Fibroblast of lung (primary cell): ENCODE measurements at regions not wholly inside any gene's neighbourhood (a gene's known extent, or its start where the extent isn't known, plus 50 kb on each side); places are given as distances from the start of the nearest gene placed in this dataset.

Source experiments
- DNase-seq, 2 donors: peaks; one replicate each; pipeline versions ENCODE4 v3.0.0 to v3.0.0-alpha.2; 2010; ENCODE audit warnings: low read depth in 2 of 2
- H2AFZ ChIP-seq: 2 replicates; pipeline ENCODE4 v1.5.1; 2012; ENCODE audit warnings: low read length, control low read depth, inconsistent platforms
- H3K27ac ChIP-seq: 2 replicates; pipeline ENCODE4 v1.5.1; 2011; ENCODE audit warnings: low read length, control low read depth; ENCODE audit not compliant: insufficient read depth
- H3K27me3 ChIP-seq: 2 replicates; pipeline ENCODE4 v1.5.1; 2011; ENCODE audit warnings: mild to moderate bottlenecking, low read length; ENCODE audit not compliant: control insufficient read depth, insufficient read depth
- H3K36me3 ChIP-seq: 2 replicates; pipeline ENCODE4 v1.5.1; 2011; ENCODE audit warnings: low read length; ENCODE audit not compliant: control insufficient read depth, insufficient read depth
- H3K4me1 ChIP-seq: 2 replicates; pipeline ENCODE4 v1.5.1; 2011; ENCODE audit warnings: low read length; ENCODE audit not compliant: control insufficient read depth, insufficient read depth; ENCODE audit errors: extremely low read depth
- H3K4me2 ChIP-seq: 2 replicates; pipeline ENCODE4 v1.5.1; 2011; ENCODE audit warnings: low read length, control low read depth; ENCODE audit not compliant: insufficient read depth; ENCODE audit errors: extremely low read depth
- H3K4me3 ChIP-seq, 4 experiments: fragments of 200-600 bp in 1 of 4; sonication (generic) in 1 of 4; replicated peaks in 1 of 4; 2 replicates each; pipeline ENCODE4 v1.5.1; 2011 to 2016; ENCODE audit warnings: low read length in 4 of 4, low read depth in 3 of 4, mild to moderate bottlenecking in 3 of 4, control low read depth in 2 of 4, inconsistent platforms in 1 of 4, mixed read lengths in 1 of 4; ENCODE audit not compliant: insufficient read depth in 1 of 4; ENCODE audit errors: control extremely low read depth in 1 of 4
- H3K79me2 ChIP-seq: 2 replicates; pipeline ENCODE4 v1.5.1; 2012; ENCODE audit warnings: mild to moderate bottlenecking, low read length, inconsistent platforms; ENCODE audit not compliant: control insufficient read depth, insufficient read depth
- H3K9ac ChIP-seq: 2 replicates; pipeline ENCODE4 v1.5.1; 2011; ENCODE audit warnings: mild to moderate bottlenecking, low read length, control low read depth; ENCODE audit not compliant: insufficient read depth
- H3K9me3 ChIP-seq: 2 replicates; pipeline ENCODE4 v1.5.1; 2012; ENCODE audit warnings: low read depth, low read length; ENCODE audit not compliant: control insufficient read depth, insufficient read depth
- H4K20me1 ChIP-seq: 2 replicates; pipeline ENCODE4 v1.5.1; 2011; ENCODE audit warnings: low read length; ENCODE audit not compliant: control insufficient read depth, insufficient read depth; ENCODE audit errors: extremely low read depth
- CTCF ChIP-seq, 2 donors: IDR thresholded peaks in 1 of 2; conservative IDR thresholded peaks in 1 of 2; 1 replicate in 1 of 2; 2 replicates in 1 of 2; pipeline ENCODE4 v1.5.1; 2011 to 2012; ENCODE audit warnings: low read length in 2 of 2, control low read depth in 1 of 2, inconsistent platforms in 1 of 2, low read depth in 1 of 2, mild to moderate bottlenecking in 1 of 2
- EZH2 ChIP-seq: IDR thresholded peaks from 2 replicates; pipeline ENCODE4 v1.5.1; 2012; ENCODE audit warnings: low read length, control low read depth, mild to moderate bottlenecking; ENCODE audit errors: missing control alignments

GRCh38 chr6:169313347-169314010, 59.8 kb upstream of the THBS2 start:
- Histone ChIP-seq H3K36me3 (no peaks in the 10 kb centered on the region), H3K9ac (no peak overlapping the region), H3K79me2 (no peaks in the 10 kb centered on the region), H4K20me1 (no peaks in the 10 kb centered on the region), H3K27ac (no peak overlapping the region), H3K4me2 (no peak overlapping the region), H3K4me1 (no peaks in the 10 kb centered on the region), H3K4me3 (no peak overlapping the region), H3K27me3 (no peaks in the 10 kb centered on the region), H3K9me3 (no peaks in the 10 kb centered on the region), H2AFZ (no peak overlapping the region)
- no peak for DNase-seq
- no peak for TF ChIP-seq EZH2
- TF ChIP-seq CTCF (conservative IDR thresholded peaks at IDR 0.05 in 1 of 2, IDR thresholded peaks at IDR 0.05 in 1 of 2; ENCODE audit: low read depth in 1 of 2, low read length in 2 of 2): no peak

GRCh38 chr6:169312658-169313346, 59.2 kb upstream of the THBS2 start:
- Histone ChIP-seq H3K9ac (no peak overlapping the region), H3K27ac (no peak overlapping the region), H3K79me2 (no peaks in the 10 kb centered on the region), H3K9me3 (no peaks in the 10 kb centered on the region), H2AFZ (no peak overlapping the region), H4K20me1 (no peaks in the 10 kb centered on the region), H3K36me3 (no peaks in the 10 kb centered on the region), H3K4me1 (no peaks in the 10 kb centered on the region), H3K4me2 (no peak overlapping the region), H3K27me3 (no peaks in the 10 kb centered on the region), H3K4me3 (no peak overlapping the region)
- DNase-seq: peak; percentile 9 to 20
- TF ChIP-seq CTCF (conservative IDR thresholded peaks at IDR 0.05 in 1 of 2, IDR thresholded peaks at IDR 0.05 in 1 of 2; ENCODE audit: low read depth in 1 of 2, low read length in 2 of 2): no peak
- TF ChIP-seq EZH2: no peak

- Histone ChIP-seq H3K4me1 (no peaks in the 10 kb centered on the region), H3K9ac (no peak overlapping the region), H2AFZ (no peak overlapping the region), H3K9me3 (no peaks in the 10 kb centered on the region), H4K20me1 (no peaks in the 10 kb centered on the region), H3K27ac (no peak overlapping the region), H3K4me3 (no peak overlapping the region), H3K4me2 (no peak overlapping the region), H3K79me2 (no peaks in the 10 kb centered on the region), H3K27me3 (no peaks in the 10 kb centered on the region), H3K36me3 (no peaks in the 10 kb centered on the region)
- DNase-seq: no peak
- TF ChIP-seq EZH2: no peak
- TF ChIP-seq CTCF (conservative IDR thresholded peaks at IDR 0.05 in 1 of 2, IDR thresholded peaks at IDR 0.05 in 1 of 2; ENCODE audit: low read depth in 1 of 2, low read length in 2 of 2): no peak
Observed at GRCh38 chr6:169310983-169311382, 57.3 kb upstream of the THBS2 start.
